SK-N-SH (cell line): ENCODE measurements at regions not wholly inside any gene's neighbourhood (a gene's known extent, or its start where the extent isn't known, plus 50 kb on each side); places are given as distances from the start of the nearest gene placed in this dataset.

Experiments used
- ELF1 ChIP-seq: IDR thresholded peaks from 2 replicates; pipeline ENCODE4 v1.4.0; 2012
- JUND ChIP-seq: IDR thresholded peaks from 2 replicates; pipeline ENCODE4 v1.4.0; 2012
- POLR2AphosphoS5 ChIP-seq: IDR thresholded peaks from 2 replicates; pipeline ENCODE4 v1.6.1; 2012; ENCODE audit warnings: low read depth, low read length
- RFX5 ChIP-seq: IDR thresholded peaks from 2 replicates; pipeline ENCODE4 v1.6.1; 2012; ENCODE audit warnings: mild to moderate bottlenecking, improper control_type of control experiment, low read length
- TCF12 ChIP-seq: IDR thresholded peaks from 2 replicates; pipeline ENCODE4 v1.4.0; 2012
- TF ChIP-seq, protein P1 (sequence below): fragments of 200-600 bp; sonication (generic); IDR thresholded peaks from 2 replicates; pipeline ENCODE4 v1.6.1; 2017; ENCODE audit warnings: antibody characterized with exemption, mild to moderate bottlenecking, moderate library complexity
- TF ChIP-seq, protein P2 (sequence below): IDR thresholded peaks from 2 replicates; pipeline ENCODE4 v1.6.1; 2012; ENCODE audit warnings: mild to moderate bottlenecking, low read depth, low read length, moderate library complexity

DNA sequence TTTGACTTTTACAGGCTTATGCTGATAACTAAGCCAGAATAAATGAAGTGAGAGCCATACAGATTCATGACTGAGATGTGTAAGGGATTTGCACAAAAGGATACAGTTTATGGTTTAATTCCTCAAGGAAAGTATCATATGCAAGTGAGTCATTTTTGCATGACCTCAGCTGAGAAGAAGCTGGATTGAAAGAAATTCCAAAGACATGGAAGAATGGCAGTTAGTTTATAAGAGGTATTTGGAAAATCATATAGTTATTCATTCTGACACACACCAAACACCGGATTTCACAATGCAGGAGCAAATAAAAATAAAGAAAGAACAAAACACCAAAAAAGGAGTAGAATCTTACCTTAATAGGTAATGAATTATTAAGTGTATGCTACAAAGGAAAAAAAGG is 83.2 kb upstream of the RND3 start:
- no peak for TF ChIP-seq ELF1
- peak; percentile 81 for TF ChIP-seq TCF12
- TF ChIP-seq, protein P1, sequence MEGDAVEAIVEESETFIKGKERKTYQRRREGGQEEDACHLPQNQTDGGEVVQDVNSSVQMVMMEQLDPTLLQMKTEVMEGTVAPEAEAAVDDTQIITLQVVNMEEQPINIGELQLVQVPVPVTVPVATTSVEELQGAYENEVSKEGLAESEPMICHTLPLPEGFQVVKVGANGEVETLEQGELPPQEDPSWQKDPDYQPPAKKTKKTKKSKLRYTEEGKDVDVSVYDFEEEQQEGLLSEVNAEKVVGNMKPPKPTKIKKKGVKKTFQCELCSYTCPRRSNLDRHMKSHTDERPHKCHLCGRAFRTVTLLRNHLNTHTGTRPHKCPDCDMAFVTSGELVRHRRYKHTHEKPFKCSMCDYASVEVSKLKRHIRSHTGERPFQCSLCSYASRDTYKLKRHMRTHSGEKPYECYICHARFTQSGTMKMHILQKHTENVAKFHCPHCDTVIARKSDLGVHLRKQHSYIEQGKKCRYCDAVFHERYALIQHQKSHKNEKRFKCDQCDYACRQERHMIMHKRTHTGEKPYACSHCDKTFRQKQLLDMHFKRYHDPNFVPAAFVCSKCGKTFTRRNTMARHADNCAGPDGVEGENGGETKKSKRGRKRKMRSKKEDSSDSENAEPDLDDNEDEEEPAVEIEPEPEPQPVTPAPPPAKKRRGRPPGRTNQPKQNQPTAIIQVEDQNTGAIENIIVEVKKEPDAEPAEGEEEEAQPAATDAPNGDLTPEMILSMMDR, result no peak
- no peak for TF ChIP-seq RFX5
- peak; percentile 95 for TF ChIP-seq JUND
- TF ChIP-seq POLR2AphosphoS5, result peak; percentile 64; the same call in 1 of the 2 replicates
- TF ChIP-seq, protein P2, sequence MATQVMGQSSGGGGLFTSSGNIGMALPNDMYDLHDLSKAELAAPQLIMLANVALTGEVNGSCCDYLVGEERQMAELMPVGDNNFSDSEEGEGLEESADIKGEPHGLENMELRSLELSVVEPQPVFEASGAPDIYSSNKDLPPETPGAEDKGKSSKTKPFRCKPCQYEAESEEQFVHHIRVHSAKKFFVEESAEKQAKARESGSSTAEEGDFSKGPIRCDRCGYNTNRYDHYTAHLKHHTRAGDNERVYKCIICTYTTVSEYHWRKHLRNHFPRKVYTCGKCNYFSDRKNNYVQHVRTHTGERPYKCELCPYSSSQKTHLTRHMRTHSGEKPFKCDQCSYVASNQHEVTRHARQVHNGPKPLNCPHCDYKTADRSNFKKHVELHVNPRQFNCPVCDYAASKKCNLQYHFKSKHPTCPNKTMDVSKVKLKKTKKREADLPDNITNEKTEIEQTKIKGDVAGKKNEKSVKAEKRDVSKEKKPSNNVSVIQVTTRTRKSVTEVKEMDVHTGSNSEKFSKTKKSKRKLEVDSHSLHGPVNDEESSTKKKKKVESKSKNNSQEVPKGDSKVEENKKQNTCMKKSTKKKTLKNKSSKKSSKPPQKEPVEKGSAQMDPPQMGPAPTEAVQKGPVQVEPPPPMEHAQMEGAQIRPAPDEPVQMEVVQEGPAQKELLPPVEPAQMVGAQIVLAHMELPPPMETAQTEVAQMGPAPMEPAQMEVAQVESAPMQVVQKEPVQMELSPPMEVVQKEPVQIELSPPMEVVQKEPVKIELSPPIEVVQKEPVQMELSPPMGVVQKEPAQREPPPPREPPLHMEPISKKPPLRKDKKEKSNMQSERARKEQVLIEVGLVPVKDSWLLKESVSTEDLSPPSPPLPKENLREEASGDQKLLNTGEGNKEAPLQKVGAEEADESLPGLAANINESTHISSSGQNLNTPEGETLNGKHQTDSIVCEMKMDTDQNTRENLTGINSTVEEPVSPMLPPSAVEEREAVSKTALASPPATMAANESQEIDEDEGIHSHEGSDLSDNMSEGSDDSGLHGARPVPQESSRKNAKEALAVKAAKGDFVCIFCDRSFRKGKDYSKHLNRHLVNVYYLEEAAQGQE, result no peak
